Esophagus squamous epithelium (tissue), 4 donors: ENCODE measurements at regions not wholly inside any gene's neighbourhood (a gene's known extent, or its start where the extent isn't known, plus 50 kb on each side); places are given as distances from the start of the nearest gene placed in this dataset.

ENCODE experiments used
- CTCF ChIP-seq, 6 experiments: fragments of 450-650 bp in 4 of 6; fragments of 200-600 bp in 2 of 6; sonication (generic) in 2 of 6; IDR thresholded peaks; one replicate each; pipeline ENCODE4 v1.5.1; 2016 to 2019; ENCODE audit warnings: antibody characterized with exemption in 6 of 6, mild to moderate bottlenecking in 4 of 6, moderate library complexity in 4 of 6
- POLR2A ChIP-seq, 4 donors: fragments of 450-650 bp; IDR thresholded peaks; one replicate each; pipeline ENCODE4 v1.6.1; 2017; ENCODE audit warnings: antibody characterized with exemption in 4 of 4, mild to moderate bottlenecking in 4 of 4, moderate library complexity in 3 of 4

GRCh38 chr18:47756364-47757016, 174.0 kb downstream of the SMAD2 start:
- peak; percentile 62 to 77 (median 68) for TF ChIP-seq CTCF (IDR thresholded peaks at IDR 0.05)
- TF ChIP-seq POLR2A (IDR thresholded peaks at IDR 0.05) = no peak
